HUES6 (cell line): ENCODE measurements at regions not wholly inside any gene's neighbourhood (a gene's known extent, or its start where the extent isn't known, plus 50 kb on each side); places are given as distances from the start of the nearest gene placed in this dataset.
"Not testable (repeated sequence)": the region's sequence is repeated elsewhere in the genome, so short reads cannot be mapped to it uniquely, and the experiment has no call there.

Source experiments
- H3K27ac ChIP-seq: 2 replicates; pipeline ENCODE4 v1.7.0; 2013; ENCODE audit warnings: low read depth, mild to moderate bottlenecking, low read length, inconsistent platforms
- H3K27me3 ChIP-seq: 2 replicates; pipeline ENCODE4 v1.6.1; 2013; ENCODE audit warnings: low read length; ENCODE audit not compliant: control insufficient read depth, insufficient read depth
- H3K36me3 ChIP-seq: 2 replicates; pipeline ENCODE4 v1.6.1; 2013; ENCODE audit warnings: low read length; ENCODE audit not compliant: control insufficient read depth, insufficient read depth
- H3K4me1 ChIP-seq: 2 replicates; pipeline ENCODE4 v1.6.1; 2013; ENCODE audit warnings: low read length; ENCODE audit not compliant: control insufficient read depth, insufficient read depth
- H3K4me3 ChIP-seq: 2 replicates; pipeline ENCODE4 v1.5.1; 2013; ENCODE audit warnings: low read depth, low read length
- H3K9ac ChIP-seq: one replicate; pipeline ENCODE4 v1.6.1; 2013; ENCODE audit warnings: mild to moderate bottlenecking, low read length
- H3K9me3 ChIP-seq: 2 replicates; pipeline ENCODE4 v1.6.1; 2013; ENCODE audit warnings: low read depth, low read length; ENCODE audit not compliant: control insufficient read depth, insufficient read depth

GRCh38 chr13:71382285-71382684 lies 484.7 kb downstream of the DACH1 start:
- Histone ChIP-seq H3K4me1 (no peaks in the 10 kb centered on the region), H3K4me3 (no peak overlapping the region), H3K27ac (no peak overlapping the region), H3K9ac (no peak overlapping the region), H3K27me3 (no peaks in the 10 kb centered on the region), H3K36me3 (no peaks in the 10 kb centered on the region), H3K9me3 (no peaks in the 10 kb centered on the region)

- H3K4me3 ChIP-seq, result no peak overlapping the region
- H3K9ac ChIP-seq, result no peak overlapping the region
- no peaks in the 10 kb centered on the region for H3K27me3 ChIP-seq
- H3K27ac ChIP-seq, result no peak overlapping the region
- H3K4me1 ChIP-seq, result no peaks in the 10 kb centered on the region
- no peaks in the 10 kb centered on the region for H3K36me3 ChIP-seq
- H3K9me3 ChIP-seq, result no peaks in the 10 kb centered on the region
These were observed 486.8 kb downstream of the DACH1 start for GRCh38 chr13:71380191-71380590.

GRCh38 chr13:71378961-71379905 lies 487.8 kb downstream of the DACH1 start:
- no peak overlapping the region for H3K4me3 ChIP-seq

GRCh38 chr13:71374471-71375049 lies 492.4 kb downstream of the DACH1 start:
- Histone ChIP-seq H3K27me3 (no peaks in the 10 kb centered on the region), H3K36me3 (no peaks in the 10 kb centered on the region), H3K4me3 (no peak overlapping the region), H3K4me1 (no peaks in the 10 kb centered on the region), H3K9me3 (no peaks in the 10 kb centered on the region), H3K9ac (no peak overlapping the region), H3K27ac (no peak overlapping the region)

More at GRCh38 chr13:71378961-71379905, 487.8 kb downstream of the DACH1 start:
- Histone ChIP-seq H3K27ac (no peak overlapping the region), H3K9ac (no peak overlapping the region), H3K27me3 (no peaks in the 10 kb centered on the region), H3K4me1 (no peaks in the 10 kb centered on the region), H3K9me3 (no peaks in the 10 kb centered on the region), H3K36me3 (no peaks in the 10 kb centered on the region)

- H3K9me3 ChIP-seq, result no peaks in the 10 kb centered on the region
- no peak overlapping the region for H3K9ac ChIP-seq
- H3K27ac ChIP-seq, result no peak overlapping the region
- H3K27me3 ChIP-seq, result no peaks in the 10 kb centered on the region
- H3K4me3 ChIP-seq, result no peak overlapping the region
- H3K36me3 ChIP-seq, result no peaks in the 10 kb centered on the region
- no peaks in the 10 kb centered on the region for H3K4me1 ChIP-seq
These were observed 498.7 kb downstream of the DACH1 start for GRCh38 chr13:71368336-71368735.

- H3K36me3 ChIP-seq, result no peaks in the 10 kb centered on the region
- H3K27me3 ChIP-seq, result no peaks in the 10 kb centered on the region
- no peaks in the 10 kb centered on the region for H3K4me1 ChIP-seq
- H3K9me3 ChIP-seq, result no peaks in the 10 kb centered on the region
- H3K27ac ChIP-seq, result no peak overlapping the region
- H3K4me3 ChIP-seq, result no peak overlapping the region
- H3K9ac ChIP-seq, result no peak overlapping the region
These were observed 507.0 kb downstream of the DACH1 start for GRCh38 chr13:71360041-71360440.

GRCh38 chr13:71359641-71360040 lies 507.4 kb downstream of the DACH1 start:
- Histone ChIP-seq H3K9me3 (no peaks in the 10 kb centered on the region), H3K36me3 (no peaks in the 10 kb centered on the region), H3K9ac (no peak overlapping the region), H3K27me3 (no peaks in the 10 kb centered on the region), H3K27ac (no peak overlapping the region), H3K4me3 (no peak overlapping the region), H3K4me1 (no peaks in the 10 kb centered on the region)

- H3K27ac ChIP-seq, result no peak overlapping the region
- H3K4me1 ChIP-seq, result no peaks in the 10 kb centered on the region
- H3K9ac ChIP-seq, result no peak overlapping the region
- H3K9me3 ChIP-seq, result no peaks in the 10 kb centered on the region
- no peaks in the 10 kb centered on the region for H3K27me3 ChIP-seq
- no peak overlapping the region for H3K4me3 ChIP-seq
- no peaks in the 10 kb centered on the region for H3K36me3 ChIP-seq
These were observed 508.8 kb downstream of the DACH1 start for GRCh38 chr13:71358218-71358617.

GRCh38 chr13:71355010-71355409 lies 512.0 kb downstream of the DACH1 start:
- H3K27me3 ChIP-seq, result no peaks in the 10 kb centered on the region
- H3K9ac ChIP-seq, result no peak overlapping the region
- H3K27ac ChIP-seq, result no peak overlapping the region
- H3K4me3 ChIP-seq, result no peak overlapping the region
- H3K4me1 ChIP-seq, result no peaks in the 10 kb centered on the region
- no peaks in the 10 kb centered on the region for H3K9me3 ChIP-seq
- no peaks in the 10 kb centered on the region for H3K36me3 ChIP-seq

GRCh38 chr13:71350886-71351285 lies 516.1 kb downstream of the DACH1 start:
- H3K9me3 ChIP-seq, result no peaks in the 10 kb centered on the region
- H3K9ac ChIP-seq, result no peak overlapping the region
- H3K36me3 ChIP-seq, result no peaks in the 10 kb centered on the region
- H3K27ac ChIP-seq, result no peak overlapping the region
- H3K27me3 ChIP-seq, result no peaks in the 10 kb centered on the region
- no peaks in the 10 kb centered on the region for H3K4me1 ChIP-seq
- H3K4me3 ChIP-seq, result no peak overlapping the region

- H3K4me1 ChIP-seq, H3K27me3 ChIP-seq: not testable (repeated sequence)
These were observed 521.1 kb downstream of the DACH1 start for GRCh38 chr13:71345856-71346255.

More at GRCh38 chr13:71345856-71346255, 521.1 kb downstream of the DACH1 start:
- H3K9ac ChIP-seq, H3K36me3 ChIP-seq, H3K4me3 ChIP-seq, H3K27ac ChIP-seq, H3K9me3 ChIP-seq: not testable (repeated sequence)
